ENCODE measurements at regions not wholly inside any gene's neighbourhood (a gene's known extent, or its start where the extent isn't known, plus 50 kb on each side); places are given as distances from the start of the nearest gene placed in this dataset.

DNA sequence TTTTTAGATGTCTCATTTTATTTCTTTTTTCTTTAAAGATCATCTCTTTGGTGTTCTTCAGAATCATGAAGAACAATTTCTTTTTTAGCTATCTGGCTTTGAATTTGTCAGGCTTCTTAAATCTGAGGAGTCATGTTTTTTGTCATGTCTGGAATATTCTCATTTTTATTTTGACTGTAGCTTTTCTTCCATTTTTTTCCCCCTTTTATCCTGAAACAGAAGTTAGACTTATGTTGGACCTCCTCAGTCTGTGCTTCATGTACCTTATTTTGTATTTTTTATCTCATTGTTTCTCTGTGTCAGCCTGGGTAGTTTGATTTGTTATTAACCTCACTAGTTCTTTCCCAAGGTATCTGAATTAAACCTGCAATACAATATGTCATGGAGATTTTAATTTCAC is 319.2 kb upstream of the ADGRL4 start:
- Histone ChIP-seq H3K36me3 (no peaks in the 10 kb centered on the region), H3K4me3 (no peak overlapping the region), H3K9me3 (peaks cover 0 to 10% (median 0%) of the 10 kb centered on the region in 11 donors), H3K27ac (no peak overlapping the region), H3K27me3 (no peaks in the 10 kb centered on the region), H3K4me1 (no peaks in the 10 kb centered on the region)
- TF ChIP-seq, protein P1, sequence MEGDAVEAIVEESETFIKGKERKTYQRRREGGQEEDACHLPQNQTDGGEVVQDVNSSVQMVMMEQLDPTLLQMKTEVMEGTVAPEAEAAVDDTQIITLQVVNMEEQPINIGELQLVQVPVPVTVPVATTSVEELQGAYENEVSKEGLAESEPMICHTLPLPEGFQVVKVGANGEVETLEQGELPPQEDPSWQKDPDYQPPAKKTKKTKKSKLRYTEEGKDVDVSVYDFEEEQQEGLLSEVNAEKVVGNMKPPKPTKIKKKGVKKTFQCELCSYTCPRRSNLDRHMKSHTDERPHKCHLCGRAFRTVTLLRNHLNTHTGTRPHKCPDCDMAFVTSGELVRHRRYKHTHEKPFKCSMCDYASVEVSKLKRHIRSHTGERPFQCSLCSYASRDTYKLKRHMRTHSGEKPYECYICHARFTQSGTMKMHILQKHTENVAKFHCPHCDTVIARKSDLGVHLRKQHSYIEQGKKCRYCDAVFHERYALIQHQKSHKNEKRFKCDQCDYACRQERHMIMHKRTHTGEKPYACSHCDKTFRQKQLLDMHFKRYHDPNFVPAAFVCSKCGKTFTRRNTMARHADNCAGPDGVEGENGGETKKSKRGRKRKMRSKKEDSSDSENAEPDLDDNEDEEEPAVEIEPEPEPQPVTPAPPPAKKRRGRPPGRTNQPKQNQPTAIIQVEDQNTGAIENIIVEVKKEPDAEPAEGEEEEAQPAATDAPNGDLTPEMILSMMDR (IDR thresholded peaks at IDR 0.05) = no peak
- no peak for DNase-seq
- intact Hi-C loops (cut with DNase I) = no loop called here
- ATAC-seq = no peak

DNA sequence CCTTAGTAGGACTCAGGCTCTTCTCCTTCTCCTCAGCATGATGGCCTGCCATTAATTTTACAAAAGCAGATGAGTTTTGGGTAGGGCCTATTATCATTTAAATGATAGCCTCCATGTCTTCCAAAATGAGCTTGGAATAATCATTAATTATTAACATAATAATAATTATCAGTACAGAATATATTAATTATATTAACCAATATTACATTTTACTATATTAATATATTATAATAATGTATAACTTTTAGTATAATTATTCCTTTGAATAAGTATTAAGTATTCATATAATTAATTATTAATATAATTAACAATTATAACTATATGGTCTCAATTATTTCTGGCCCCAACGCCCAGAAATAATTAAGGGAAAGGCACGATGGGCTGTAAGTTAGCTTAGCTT is 318.6 kb upstream of the ADGRL4 start:
- 96 to 97% methylated on average over 2 of the region's 2 CpGs for WGBS, 2 donors
- no peak for DNase-seq
- Histone ChIP-seq H3K9me3 (peaks cover 0 to 10% (median 0%) of the 10 kb centered on the region in 11 donors), H3K4me1 (no peaks in the 10 kb centered on the region), H3K36me3 (no peaks in the 10 kb centered on the region), H3K27ac (no peak overlapping the region), H3K4me3 (no peak overlapping the region), H3K27me3 (no peaks in the 10 kb centered on the region)
- intact Hi-C loops (cut with DNase I) = no loop called here
- TF ChIP-seq, protein P1 (IDR thresholded peaks at IDR 0.05) = no peak
- ATAC-seq = no peak

DNA sequence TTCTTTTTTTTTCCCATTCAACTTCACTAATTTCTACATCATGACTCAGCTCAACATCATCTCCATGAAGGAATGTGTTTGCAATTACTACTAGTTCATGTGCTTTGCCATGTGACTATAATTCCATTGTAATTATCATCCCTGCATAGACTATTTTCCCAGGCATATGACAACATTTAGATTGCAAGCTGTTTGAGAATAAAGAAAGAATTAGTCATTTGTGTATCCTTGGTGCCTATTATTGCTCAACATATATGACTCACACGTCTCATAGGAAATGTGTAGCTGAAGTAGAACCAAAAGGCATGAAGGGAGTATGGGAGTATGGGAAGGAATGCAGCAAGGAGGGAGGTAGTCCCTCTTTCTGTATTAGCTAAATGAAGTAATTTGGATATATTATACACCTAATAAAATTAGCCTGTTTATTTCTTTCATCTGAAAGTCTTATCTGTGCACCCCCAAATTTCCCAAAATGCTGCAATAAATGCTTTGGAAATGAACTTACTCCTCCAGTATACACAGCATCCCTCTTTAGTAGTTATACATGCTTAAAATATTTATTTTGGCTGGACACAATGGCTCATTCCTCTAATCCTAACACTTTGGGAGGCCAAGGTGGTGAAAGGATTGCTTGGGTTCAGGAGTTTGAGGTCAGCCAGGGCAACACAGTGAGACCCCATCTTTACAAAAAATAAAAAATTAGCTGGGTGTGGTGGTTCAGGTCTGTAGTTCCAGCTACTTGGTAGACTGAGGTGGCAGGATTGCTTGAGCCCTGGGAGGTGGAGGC is 316.9 kb upstream of the ADGRL4 start:
- peak in 1 of 8 donors; percentile 83 for ATAC-seq
- TF ChIP-seq, protein P1 (IDR thresholded peaks at IDR 0.05) = no peak
- WGBS, 2 donors = 44 to 54% methylated on average over 1 of the region's 1 CpG

GRCh38 chr1:79322511-79323027 is 316.0 kb upstream of the ADGRL4 start:
- Histone ChIP-seq H3K9me3 (peaks cover 0 to 10% (median 0%) of the 10 kb centered on the region in 11 donors), H3K4me1 (no peaks in the 10 kb centered on the region), H3K27ac (no peak overlapping the region), H3K4me3 (no peak overlapping the region), H3K27me3 (no peaks in the 10 kb centered on the region), H3K36me3 (no peaks in the 10 kb centered on the region)
- intact Hi-C loops (cut with DNase I) = no loop called here
- TF ChIP-seq, protein P1 (IDR thresholded peaks at IDR 0.05) = no peak
- 94 to 96% methylated on average over 5 of the region's 5 CpGs for WGBS, 2 donors
- DNase-seq (no peak), ATAC-seq (no peak)

More for the DNA sequence above, 316.9 kb upstream of the ADGRL4 start:
- H3K36me3 ChIP-seq = no peaks in the 10 kb centered on the region
- no peak overlapping the region for H3K4me3 ChIP-seq
- no peak for DNase-seq
- H3K4me1 ChIP-seq = no peaks in the 10 kb centered on the region
- H3K9me3 ChIP-seq = peaks cover 0 to 10% (median 0%) of the 10 kb centered on the region in 11 donors
- H3K27ac ChIP-seq = peak overlapping the region in 1 of 10 donors; percentile 10
- intact Hi-C loops (cut with DNase I) = no loop called here
- H3K27me3 ChIP-seq = no peaks in the 10 kb centered on the region
